GM12874 (cell line): ENCODE measurements at regions not wholly inside any gene's neighbourhood (a gene's known extent, or its start where the extent isn't known, plus 50 kb on each side); places are given as distances from the start of the nearest gene placed in this dataset.

ENCODE experiments used
- TF ChIP-seq, protein P1 (sequence below): IDR thresholded peaks from 2 replicates; pipeline ENCODE4 v1.5.1; 2011; ENCODE audit warnings: low read depth, mild to moderate bottlenecking, control low read depth, low read length, moderate library complexity; ENCODE audit not compliant: insufficient read depth

DNA sequence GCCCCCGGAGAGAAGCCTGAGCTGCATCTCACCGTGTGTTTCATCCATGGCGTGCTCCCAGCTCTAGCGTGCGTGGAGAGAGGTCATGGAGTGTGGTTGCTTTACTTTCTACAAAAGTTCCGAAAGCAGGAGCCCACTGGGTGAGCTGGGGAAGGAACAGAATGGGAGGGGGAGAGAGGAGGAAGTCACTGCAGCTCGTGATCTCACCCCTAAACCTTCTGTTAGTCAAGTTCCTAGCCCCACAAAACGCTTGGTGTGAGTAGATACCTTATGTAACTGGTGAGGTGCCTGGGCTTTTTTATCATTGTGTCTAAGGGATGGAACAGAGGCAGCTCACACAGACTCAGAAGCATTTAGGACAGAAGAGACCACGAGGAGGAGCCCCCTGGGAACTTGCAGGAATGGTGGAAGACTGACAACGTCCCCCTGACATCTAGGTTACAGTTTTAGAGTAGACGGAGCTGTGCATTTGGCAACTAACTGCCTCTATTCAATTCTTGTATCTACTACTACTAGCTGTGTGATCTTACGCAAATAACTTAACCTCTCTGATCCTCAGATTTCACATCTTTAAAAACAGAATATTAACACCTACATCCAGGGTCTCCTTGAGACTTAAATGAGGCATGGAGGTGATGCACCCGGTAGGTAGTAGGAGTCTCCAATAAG lies 123.3 kb downstream of the ARL4C start:
- TF ChIP-seq, protein P1, sequence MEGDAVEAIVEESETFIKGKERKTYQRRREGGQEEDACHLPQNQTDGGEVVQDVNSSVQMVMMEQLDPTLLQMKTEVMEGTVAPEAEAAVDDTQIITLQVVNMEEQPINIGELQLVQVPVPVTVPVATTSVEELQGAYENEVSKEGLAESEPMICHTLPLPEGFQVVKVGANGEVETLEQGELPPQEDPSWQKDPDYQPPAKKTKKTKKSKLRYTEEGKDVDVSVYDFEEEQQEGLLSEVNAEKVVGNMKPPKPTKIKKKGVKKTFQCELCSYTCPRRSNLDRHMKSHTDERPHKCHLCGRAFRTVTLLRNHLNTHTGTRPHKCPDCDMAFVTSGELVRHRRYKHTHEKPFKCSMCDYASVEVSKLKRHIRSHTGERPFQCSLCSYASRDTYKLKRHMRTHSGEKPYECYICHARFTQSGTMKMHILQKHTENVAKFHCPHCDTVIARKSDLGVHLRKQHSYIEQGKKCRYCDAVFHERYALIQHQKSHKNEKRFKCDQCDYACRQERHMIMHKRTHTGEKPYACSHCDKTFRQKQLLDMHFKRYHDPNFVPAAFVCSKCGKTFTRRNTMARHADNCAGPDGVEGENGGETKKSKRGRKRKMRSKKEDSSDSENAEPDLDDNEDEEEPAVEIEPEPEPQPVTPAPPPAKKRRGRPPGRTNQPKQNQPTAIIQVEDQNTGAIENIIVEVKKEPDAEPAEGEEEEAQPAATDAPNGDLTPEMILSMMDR, result no peak

DNA sequence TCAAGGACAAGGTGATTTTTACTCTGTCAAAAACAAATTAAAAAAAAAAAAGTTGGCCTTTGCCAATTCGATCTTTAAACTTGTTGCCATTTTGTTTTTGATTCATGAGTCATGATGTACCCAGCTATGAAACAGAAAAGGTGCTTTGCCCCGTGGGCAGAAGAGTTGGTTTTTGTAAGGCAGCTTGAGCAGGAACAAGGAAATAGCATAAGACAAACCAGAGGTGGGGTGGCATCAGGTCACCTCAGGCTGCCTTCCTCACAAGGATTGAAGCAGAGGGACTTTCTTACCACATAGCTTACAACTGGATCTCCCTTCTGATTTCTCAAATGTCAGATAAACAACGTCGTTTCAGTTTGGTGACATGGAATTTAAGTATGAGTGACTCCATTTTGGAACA lies 123.8 kb downstream of the ARL4C start:
- TF ChIP-seq, protein P1, result no peak

DNA sequence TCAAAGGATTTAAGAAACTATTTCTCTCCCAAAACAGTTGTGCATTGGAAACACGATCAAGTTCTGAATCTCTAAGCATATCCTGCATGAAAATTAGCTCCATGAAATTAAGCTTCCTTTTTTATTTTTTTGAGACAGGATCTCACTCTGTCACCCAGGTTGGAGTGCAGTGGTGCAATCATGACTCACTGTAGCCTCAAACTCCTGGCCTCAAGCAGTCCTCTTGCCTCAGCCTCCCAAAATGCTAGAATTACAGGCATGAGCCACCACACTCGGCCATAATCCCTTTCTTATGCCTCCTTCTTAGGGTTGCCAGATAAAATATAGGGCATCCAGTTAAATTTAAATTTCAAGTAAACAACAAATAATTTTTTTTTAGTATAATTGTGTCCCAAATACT lies 124.4 kb downstream of the ARL4C start:
- TF ChIP-seq, protein P1, result no peak

DNA sequence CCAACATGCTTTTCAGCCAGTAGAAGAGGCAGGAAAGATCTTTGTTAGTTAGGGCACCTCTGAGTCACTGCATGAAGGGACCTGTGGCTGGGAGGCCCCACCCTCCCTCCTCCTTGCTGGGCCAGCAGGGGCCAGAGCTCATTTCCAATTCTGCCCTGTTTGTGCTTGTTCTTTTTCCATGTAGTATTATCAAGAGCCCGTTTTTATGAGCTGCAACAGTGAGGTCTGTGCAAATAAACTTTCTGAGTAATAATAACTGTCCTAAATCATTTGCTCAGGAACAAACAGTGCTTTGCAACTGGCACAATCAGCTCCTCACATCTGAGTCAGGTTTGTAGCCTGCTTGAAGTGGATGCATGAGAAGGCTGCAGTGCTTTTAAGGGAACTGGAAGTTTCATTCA lies 128.0 kb downstream of the ARL4C start:
- TF ChIP-seq, protein P1, result no peak

DNA sequence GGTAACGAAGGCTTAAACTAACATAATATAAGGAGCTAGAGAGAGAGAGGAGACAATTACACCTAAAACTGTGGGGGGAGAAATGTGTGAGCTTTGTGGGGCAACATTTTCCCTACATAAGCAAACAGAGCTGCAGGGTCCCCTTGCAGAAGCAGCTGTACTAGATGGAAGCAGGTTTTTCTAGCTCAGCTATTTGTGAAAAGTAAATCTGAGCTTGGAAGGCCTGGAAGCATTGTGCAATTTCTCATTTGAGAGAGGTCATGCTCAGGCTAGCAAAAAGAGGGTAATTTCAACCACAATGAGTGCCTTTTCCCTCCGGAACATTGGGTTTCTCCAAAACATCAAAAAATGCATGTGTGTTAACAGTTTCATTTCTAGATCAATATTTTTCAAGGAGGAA lies 130.0 kb downstream of the ARL4C start:
- TF ChIP-seq, protein P1, result no peak

DNA sequence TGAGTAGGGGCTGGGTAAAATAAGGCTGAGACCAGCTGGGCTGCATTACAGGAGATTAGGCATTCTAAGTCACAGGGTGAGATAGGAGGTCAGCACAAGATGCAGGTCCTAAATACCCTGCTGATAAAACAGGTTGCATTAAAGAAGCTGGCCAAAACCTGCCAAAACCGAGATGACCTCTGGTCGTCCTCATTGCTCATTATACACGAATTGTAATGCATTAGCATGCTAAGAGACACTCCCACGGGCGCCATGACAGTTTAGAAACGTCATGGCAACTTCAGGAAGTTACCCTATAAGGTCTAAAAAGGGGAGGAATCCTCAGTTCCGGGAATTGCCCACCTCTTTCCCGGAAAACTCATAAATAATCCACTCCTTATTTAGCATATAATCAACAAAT lies 132.2 kb downstream of the ARL4C start:
- TF ChIP-seq, protein P1, result no peak

DNA sequence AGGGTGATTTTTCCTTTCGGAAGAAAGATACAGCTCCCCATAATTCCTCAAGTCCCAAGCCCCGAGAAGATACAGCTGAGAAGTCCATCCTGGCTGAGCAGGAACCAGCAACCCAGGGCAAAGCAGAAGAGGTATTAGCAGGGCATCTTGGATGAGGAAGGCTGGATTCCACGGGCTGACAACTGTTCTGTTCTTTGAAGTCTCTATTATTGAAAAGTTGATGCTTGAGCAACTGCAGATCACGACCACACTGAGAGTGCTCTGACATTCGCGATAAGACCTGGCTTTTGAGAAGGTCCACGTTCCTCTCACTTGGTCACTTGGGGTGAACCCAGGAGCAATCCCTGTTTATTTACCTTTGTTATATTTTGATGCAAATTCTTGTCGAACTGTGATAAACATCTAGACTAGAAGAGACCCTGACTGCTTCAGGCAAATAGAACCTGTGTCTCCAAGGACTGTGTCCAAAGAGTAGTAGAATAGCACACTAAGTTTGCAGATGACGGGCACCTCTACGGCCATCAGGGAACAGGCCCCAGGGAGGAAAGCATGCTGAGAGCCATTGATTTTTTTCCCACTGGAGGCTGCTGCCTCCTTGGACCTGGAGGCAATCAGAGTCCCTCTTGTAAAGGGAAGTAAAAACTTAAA lies 133.1 kb downstream of the ARL4C start:
- TF ChIP-seq, protein P1, result no peak
